ENCODE measurements at regions not wholly inside any gene's neighbourhood (a gene's known extent, or its start where the extent isn't known, plus 50 kb on each side); places are given as distances from the start of the nearest gene placed in this dataset.

DNA sequence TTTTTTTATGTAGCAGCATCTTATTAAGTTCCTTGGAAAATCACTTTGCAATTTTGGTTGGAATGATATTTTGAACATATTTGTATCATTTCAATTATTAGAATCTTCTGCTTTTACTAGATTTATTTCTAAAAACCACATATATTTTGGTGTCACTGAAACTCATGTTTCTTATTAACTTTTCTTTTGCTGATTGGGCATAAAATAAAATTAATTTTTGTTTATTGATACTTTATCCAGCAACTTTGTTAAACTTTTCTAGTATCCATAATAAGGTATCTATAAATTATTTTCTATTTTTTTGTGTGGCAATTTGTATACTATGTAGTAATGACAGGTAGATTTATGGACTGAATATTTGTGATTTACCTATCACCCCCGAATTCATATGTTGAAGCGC, 556.4 kb upstream of the ATXN8OS start:
- TF ChIP-seq EP300 (IDR thresholded peaks at IDR 0.05; ENCODE audit: borderline replicate concordance in 1 of 2, low read depth in 2 of 2, low read length in 2 of 2) (no peak), JUN (IDR thresholded peaks at IDR 0.05; ENCODE audit: low read depth, low read length) (no peak), SP4 (IDR thresholded peaks at IDR 0.05; ENCODE audit: low read length) (no peak), TCF12 (IDR thresholded peaks at IDR 0.05; ENCODE audit: low read depth, low read length) (no peak), ZNF274 (IDR thresholded peaks at IDR 0.05; ENCODE audit: borderline replicate concordance, extremely low read depth, low read length) (no peak), HDAC2 (IDR thresholded peaks at IDR 0.05; ENCODE audit: borderline replicate concordance in 1 of 2, low read depth in 2 of 2, low read length in 2 of 2) (no peak), CEBPB (IDR thresholded peaks at IDR 0.05; ENCODE audit: low read depth, low read length) (no peak), SP1 (IDR thresholded peaks at IDR 0.05; ENCODE audit: low read depth, low read length) (no peak), RBBP5 (IDR thresholded peaks at IDR 0.05; ENCODE audit: borderline replicate concordance, low read depth, low read length) (no peak), USF2 (IDR thresholded peaks at IDR 0.05; ENCODE audit: low read length) (no peak), PHF8 (conservative IDR thresholded peaks at IDR 0.05; ENCODE audit: low read depth, low read length) (no peak), POLR2A (IDR thresholded peaks at IDR 0.05; ENCODE audit: control extremely low read depth in 1 of 2, low read depth in 2 of 2, low read length in 2 of 2) (no peak)
- TF ChIP-seq, protein P1, sequence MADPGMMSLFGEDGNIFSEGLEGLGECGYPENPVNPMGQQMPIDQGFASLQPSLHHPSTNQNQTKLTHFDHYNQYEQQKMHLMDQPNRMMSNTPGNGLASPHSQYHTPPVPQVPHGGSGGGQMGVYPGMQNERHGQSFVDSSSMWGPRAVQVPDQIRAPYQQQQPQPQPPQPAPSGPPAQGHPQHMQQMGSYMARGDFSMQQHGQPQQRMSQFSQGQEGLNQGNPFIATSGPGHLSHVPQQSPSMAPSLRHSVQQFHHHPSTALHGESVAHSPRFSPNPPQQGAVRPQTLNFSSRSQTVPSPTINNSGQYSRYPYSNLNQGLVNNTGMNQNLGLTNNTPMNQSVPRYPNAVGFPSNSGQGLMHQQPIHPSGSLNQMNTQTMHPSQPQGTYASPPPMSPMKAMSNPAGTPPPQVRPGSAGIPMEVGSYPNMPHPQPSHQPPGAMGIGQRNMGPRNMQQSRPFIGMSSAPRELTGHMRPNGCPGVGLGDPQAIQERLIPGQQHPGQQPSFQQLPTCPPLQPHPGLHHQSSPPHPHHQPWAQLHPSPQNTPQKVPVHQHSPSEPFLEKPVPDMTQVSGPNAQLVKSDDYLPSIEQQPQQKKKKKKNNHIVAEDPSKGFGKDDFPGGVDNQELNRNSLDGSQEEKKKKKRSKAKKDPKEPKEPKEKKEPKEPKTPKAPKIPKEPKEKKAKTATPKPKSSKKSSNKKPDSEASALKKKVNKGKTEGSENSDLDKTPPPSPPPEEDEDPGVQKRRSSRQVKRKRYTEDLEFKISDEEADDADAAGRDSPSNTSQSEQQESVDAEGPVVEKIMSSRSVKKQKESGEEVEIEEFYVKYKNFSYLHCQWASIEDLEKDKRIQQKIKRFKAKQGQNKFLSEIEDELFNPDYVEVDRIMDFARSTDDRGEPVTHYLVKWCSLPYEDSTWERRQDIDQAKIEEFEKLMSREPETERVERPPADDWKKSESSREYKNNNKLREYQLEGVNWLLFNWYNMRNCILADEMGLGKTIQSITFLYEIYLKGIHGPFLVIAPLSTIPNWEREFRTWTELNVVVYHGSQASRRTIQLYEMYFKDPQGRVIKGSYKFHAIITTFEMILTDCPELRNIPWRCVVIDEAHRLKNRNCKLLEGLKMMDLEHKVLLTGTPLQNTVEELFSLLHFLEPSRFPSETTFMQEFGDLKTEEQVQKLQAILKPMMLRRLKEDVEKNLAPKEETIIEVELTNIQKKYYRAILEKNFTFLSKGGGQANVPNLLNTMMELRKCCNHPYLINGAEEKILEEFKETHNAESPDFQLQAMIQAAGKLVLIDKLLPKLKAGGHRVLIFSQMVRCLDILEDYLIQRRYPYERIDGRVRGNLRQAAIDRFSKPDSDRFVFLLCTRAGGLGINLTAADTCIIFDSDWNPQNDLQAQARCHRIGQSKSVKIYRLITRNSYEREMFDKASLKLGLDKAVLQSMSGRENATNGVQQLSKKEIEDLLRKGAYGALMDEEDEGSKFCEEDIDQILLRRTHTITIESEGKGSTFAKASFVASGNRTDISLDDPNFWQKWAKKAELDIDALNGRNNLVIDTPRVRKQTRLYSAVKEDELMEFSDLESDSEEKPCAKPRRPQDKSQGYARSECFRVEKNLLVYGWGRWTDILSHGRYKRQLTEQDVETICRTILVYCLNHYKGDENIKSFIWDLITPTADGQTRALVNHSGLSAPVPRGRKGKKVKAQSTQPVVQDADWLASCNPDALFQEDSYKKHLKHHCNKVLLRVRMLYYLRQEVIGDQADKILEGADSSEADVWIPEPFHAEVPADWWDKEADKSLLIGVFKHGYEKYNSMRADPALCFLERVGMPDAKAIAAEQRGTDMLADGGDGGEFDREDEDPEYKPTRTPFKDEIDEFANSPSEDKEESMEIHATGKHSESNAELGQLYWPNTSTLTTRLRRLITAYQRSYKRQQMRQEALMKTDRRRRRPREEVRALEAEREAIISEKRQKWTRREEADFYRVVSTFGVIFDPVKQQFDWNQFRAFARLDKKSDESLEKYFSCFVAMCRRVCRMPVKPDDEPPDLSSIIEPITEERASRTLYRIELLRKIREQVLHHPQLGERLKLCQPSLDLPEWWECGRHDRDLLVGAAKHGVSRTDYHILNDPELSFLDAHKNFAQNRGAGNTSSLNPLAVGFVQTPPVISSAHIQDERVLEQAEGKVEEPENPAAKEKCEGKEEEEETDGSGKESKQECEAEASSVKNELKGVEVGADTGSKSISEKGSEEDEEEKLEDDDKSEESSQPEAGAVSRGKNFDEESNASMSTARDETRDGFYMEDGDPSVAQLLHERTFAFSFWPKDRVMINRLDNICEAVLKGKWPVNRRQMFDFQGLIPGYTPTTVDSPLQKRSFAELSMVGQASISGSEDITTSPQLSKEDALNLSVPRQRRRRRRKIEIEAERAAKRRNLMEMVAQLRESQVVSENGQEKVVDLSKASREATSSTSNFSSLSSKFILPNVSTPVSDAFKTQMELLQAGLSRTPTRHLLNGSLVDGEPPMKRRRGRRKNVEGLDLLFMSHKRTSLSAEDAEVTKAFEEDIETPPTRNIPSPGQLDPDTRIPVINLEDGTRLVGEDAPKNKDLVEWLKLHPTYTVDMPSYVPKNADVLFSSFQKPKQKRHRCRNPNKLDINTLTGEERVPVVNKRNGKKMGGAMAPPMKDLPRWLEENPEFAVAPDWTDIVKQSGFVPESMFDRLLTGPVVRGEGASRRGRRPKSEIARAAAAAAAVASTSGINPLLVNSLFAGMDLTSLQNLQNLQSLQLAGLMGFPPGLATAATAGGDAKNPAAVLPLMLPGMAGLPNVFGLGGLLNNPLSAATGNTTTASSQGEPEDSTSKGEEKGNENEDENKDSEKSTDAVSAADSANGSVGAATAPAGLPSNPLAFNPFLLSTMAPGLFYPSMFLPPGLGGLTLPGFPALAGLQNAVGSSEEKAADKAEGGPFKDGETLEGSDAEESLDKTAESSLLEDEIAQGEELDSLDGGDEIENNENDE (IDR thresholded peaks at IDR 0.05; ENCODE audit: insufficient replicate concordance, low read length), result no peak
- TF ChIP-seq, protein P2, sequence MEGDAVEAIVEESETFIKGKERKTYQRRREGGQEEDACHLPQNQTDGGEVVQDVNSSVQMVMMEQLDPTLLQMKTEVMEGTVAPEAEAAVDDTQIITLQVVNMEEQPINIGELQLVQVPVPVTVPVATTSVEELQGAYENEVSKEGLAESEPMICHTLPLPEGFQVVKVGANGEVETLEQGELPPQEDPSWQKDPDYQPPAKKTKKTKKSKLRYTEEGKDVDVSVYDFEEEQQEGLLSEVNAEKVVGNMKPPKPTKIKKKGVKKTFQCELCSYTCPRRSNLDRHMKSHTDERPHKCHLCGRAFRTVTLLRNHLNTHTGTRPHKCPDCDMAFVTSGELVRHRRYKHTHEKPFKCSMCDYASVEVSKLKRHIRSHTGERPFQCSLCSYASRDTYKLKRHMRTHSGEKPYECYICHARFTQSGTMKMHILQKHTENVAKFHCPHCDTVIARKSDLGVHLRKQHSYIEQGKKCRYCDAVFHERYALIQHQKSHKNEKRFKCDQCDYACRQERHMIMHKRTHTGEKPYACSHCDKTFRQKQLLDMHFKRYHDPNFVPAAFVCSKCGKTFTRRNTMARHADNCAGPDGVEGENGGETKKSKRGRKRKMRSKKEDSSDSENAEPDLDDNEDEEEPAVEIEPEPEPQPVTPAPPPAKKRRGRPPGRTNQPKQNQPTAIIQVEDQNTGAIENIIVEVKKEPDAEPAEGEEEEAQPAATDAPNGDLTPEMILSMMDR (IDR thresholded peaks at IDR 0.05; ENCODE audit: control extremely low read depth in 1 of 3, insufficient read depth in 1 of 3, low read depth in 1 of 3, low read length in 3 of 3), result no peak

Measured in H1 (cell line).